ENCODE measurements at regions not wholly inside any gene's neighbourhood (a gene's known extent, or its start where the extent isn't known, plus 50 kb on each side); places are given as distances from the start of the nearest gene placed in this dataset.

GRCh38 chr14:54133896-54134295 lies 177.3 kb upstream of the BMP4 start:
- no peaks in the 10 kb centered on the region for H3K36me3 ChIP-seq (ENCODE audit: insufficient read depth)
- TF ChIP-seq, protein P1, sequence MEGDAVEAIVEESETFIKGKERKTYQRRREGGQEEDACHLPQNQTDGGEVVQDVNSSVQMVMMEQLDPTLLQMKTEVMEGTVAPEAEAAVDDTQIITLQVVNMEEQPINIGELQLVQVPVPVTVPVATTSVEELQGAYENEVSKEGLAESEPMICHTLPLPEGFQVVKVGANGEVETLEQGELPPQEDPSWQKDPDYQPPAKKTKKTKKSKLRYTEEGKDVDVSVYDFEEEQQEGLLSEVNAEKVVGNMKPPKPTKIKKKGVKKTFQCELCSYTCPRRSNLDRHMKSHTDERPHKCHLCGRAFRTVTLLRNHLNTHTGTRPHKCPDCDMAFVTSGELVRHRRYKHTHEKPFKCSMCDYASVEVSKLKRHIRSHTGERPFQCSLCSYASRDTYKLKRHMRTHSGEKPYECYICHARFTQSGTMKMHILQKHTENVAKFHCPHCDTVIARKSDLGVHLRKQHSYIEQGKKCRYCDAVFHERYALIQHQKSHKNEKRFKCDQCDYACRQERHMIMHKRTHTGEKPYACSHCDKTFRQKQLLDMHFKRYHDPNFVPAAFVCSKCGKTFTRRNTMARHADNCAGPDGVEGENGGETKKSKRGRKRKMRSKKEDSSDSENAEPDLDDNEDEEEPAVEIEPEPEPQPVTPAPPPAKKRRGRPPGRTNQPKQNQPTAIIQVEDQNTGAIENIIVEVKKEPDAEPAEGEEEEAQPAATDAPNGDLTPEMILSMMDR (conservative IDR thresholded peaks at IDR 0.05; ENCODE audit: low read depth, low read length): no peak

GRCh38 chr14:54135804-54136280 lies 179.2 kb upstream of the BMP4 start:
- no peaks in the 10 kb centered on the region for H3K79me2 ChIP-seq (ENCODE audit: insufficient read depth, low read depth)
- no peak overlapping the region for H3K4me3 ChIP-seq (IDR thresholded peaks at IDR 0.05; ENCODE audit: insufficient read depth, low read depth, low read length)
- no peak overlapping the region for H3K27ac ChIP-seq
- H3K27me3 ChIP-seq (ENCODE audit: insufficient read depth, low read depth): no peaks in the 10 kb centered on the region
- no peaks in the 10 kb centered on the region for H3K4me1 ChIP-seq (ENCODE audit: low read depth, poor library complexity, severe bottlenecking)
- TF ChIP-seq, protein P1 (conservative IDR thresholded peaks at IDR 0.05; ENCODE audit: low read depth, low read length): no peak
- H3K36me3 ChIP-seq (ENCODE audit: insufficient read depth): no peaks in the 10 kb centered on the region
- no peak overlapping the region for H3K4me2 ChIP-seq
- no peak overlapping the region for H3K9ac ChIP-seq
- H2AFZ ChIP-seq (ENCODE audit: low read depth): no peak overlapping the region
- no peaks in the 10 kb centered on the region for H4K20me1 ChIP-seq (ENCODE audit: insufficient read depth)

More at GRCh38 chr14:54133896-54134295, 177.3 kb upstream of the BMP4 start:
- H3K9ac ChIP-seq: no peak overlapping the region
- H2AFZ ChIP-seq (ENCODE audit: low read depth): no peak overlapping the region
- H3K4me3 ChIP-seq (IDR thresholded peaks at IDR 0.05; ENCODE audit: insufficient read depth, low read depth, low read length): no peak overlapping the region
- no peaks in the 10 kb centered on the region for H3K27me3 ChIP-seq (ENCODE audit: insufficient read depth, low read depth)
- H3K79me2 ChIP-seq (ENCODE audit: insufficient read depth, low read depth): no peaks in the 10 kb centered on the region
- no peak overlapping the region for H3K27ac ChIP-seq
- H4K20me1 ChIP-seq (ENCODE audit: insufficient read depth): no peaks in the 10 kb centered on the region
- no peak overlapping the region for H3K4me2 ChIP-seq
- H3K4me1 ChIP-seq (ENCODE audit: low read depth, poor library complexity, severe bottlenecking): no peaks in the 10 kb centered on the region

- H3K4me3 ChIP-seq (IDR thresholded peaks at IDR 0.05; ENCODE audit: insufficient read depth, low read depth, low read length): no peak overlapping the region
These were observed 180.4 kb upstream of the BMP4 start for GRCh38 chr14:54136894-54137613.

GRCh38 chr14:54137614-54137961 lies 181.0 kb upstream of the BMP4 start:
- Histone ChIP-seq H3K27ac (no peak overlapping the region), H3K4me2 (no peak overlapping the region), H3K4me1 (ENCODE audit: low read depth, poor library complexity, severe bottlenecking) (no peaks in the 10 kb centered on the region), H3K79me2 (ENCODE audit: insufficient read depth, low read depth) (no peaks in the 10 kb centered on the region), H4K20me1 (ENCODE audit: insufficient read depth) (no peaks in the 10 kb centered on the region), H3K27me3 (ENCODE audit: insufficient read depth, low read depth) (no peaks in the 10 kb centered on the region), H3K4me3 (IDR thresholded peaks at IDR 0.05; ENCODE audit: insufficient read depth, low read depth, low read length) (no peak overlapping the region), H2AFZ (ENCODE audit: low read depth) (no peak overlapping the region), H3K36me3 (ENCODE audit: insufficient read depth) (no peaks in the 10 kb centered on the region), H3K9ac (no peak overlapping the region)
- TF ChIP-seq, protein P1 (conservative IDR thresholded peaks at IDR 0.05; ENCODE audit: low read depth, low read length): no peak

More at GRCh38 chr14:54136894-54137613, 180.4 kb upstream of the BMP4 start:
- Histone ChIP-seq H3K4me1 (ENCODE audit: low read depth, poor library complexity, severe bottlenecking) (no peaks in the 10 kb centered on the region), H4K20me1 (ENCODE audit: insufficient read depth) (no peaks in the 10 kb centered on the region), H3K27ac (no peak overlapping the region), H2AFZ (ENCODE audit: low read depth) (no peak overlapping the region), H3K79me2 (ENCODE audit: insufficient read depth, low read depth) (no peaks in the 10 kb centered on the region), H3K9ac (no peak overlapping the region), H3K36me3 (ENCODE audit: insufficient read depth) (no peaks in the 10 kb centered on the region), H3K27me3 (ENCODE audit: insufficient read depth, low read depth) (no peaks in the 10 kb centered on the region), H3K4me2 (no peak overlapping the region)
- TF ChIP-seq, protein P1 (conservative IDR thresholded peaks at IDR 0.05; ENCODE audit: low read depth, low read length): no peak

All from KMS-11 (cell line).